ENCODE measurements at regions not wholly inside any gene's neighbourhood (a gene's known extent, or its start where the extent isn't known, plus 50 kb on each side); places are given as distances from the start of the nearest gene placed in this dataset.

DNA sequence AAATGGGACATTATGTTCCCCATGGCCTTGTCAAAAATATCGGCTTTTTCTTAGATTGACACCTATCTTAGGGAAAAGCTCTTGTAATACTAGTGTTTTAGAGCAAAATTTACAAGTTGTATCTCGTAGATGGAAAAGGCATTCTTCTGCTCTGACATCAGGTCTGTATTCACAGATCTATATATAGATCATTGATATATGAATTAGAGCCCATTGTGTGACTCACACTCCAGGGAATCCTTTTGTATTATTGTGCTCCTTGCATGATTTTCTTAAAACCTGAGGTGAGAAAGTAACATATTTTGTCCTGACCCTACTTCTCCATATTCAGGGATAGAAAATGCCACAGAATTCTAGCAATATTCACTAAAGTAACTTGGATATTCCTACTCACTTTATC lies 1160.8 kb upstream of the B3GALT2 start:
- Histone ChIP-seq H3K79me2 (ENCODE audit: insufficient read depth, low read length) (no peaks in the 10 kb centered on the region), H3F3A (ENCODE audit: low read depth) (no peaks in the 10 kb centered on the region), H3K4me3 (ENCODE audit: low read length, poor library complexity, severe bottlenecking) (no peak overlapping the region), H3K4me1 (ENCODE audit: insufficient read depth, low read length, poor library complexity, severe bottlenecking) (no peaks in the 10 kb centered on the region), H3K4me2 (ENCODE audit: low read depth, low read length, poor library complexity, severe bottlenecking) (no peak overlapping the region), H3K9me3 (ENCODE audit: insufficient read depth, low read depth, low read length) (no peaks in the 10 kb centered on the region), H4K20me1 (ENCODE audit: insufficient read depth, low read length, poor library complexity, severe bottlenecking) (no peaks in the 10 kb centered on the region), H3K27me3 (ENCODE audit: insufficient read depth, low read length, poor library complexity, severe bottlenecking) (no peaks in the 10 kb centered on the region), H3K9me2 (replicated peaks; ENCODE audit: low read depth, low read length) (no peaks in the 10 kb centered on the region), H3K36me3 (ENCODE audit: insufficient read depth, low read length) (no peaks in the 10 kb centered on the region), H2AFZ (ENCODE audit: low read length) (no peak overlapping the region), H3K9ac (ENCODE audit: low read depth, low read length, poor library complexity, severe bottlenecking) (no peak overlapping the region)
- TF ChIP-seq, protein P1, sequence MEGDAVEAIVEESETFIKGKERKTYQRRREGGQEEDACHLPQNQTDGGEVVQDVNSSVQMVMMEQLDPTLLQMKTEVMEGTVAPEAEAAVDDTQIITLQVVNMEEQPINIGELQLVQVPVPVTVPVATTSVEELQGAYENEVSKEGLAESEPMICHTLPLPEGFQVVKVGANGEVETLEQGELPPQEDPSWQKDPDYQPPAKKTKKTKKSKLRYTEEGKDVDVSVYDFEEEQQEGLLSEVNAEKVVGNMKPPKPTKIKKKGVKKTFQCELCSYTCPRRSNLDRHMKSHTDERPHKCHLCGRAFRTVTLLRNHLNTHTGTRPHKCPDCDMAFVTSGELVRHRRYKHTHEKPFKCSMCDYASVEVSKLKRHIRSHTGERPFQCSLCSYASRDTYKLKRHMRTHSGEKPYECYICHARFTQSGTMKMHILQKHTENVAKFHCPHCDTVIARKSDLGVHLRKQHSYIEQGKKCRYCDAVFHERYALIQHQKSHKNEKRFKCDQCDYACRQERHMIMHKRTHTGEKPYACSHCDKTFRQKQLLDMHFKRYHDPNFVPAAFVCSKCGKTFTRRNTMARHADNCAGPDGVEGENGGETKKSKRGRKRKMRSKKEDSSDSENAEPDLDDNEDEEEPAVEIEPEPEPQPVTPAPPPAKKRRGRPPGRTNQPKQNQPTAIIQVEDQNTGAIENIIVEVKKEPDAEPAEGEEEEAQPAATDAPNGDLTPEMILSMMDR (conservative IDR thresholded peaks at IDR 0.05; ENCODE audit: low read length) = no peak
- TF ChIP-seq EZH2phosphoT487 (IDR thresholded peaks at IDR 0.05; ENCODE audit: borderline replicate concordance) = no peak

GRCh38 chr1:194342484-194343262 lies 1156.3 kb upstream of the B3GALT2 start:
- no peak overlapping the region for H2AFZ ChIP-seq (ENCODE audit: low read length)
- no peaks in the 10 kb centered on the region for H4K20me1 ChIP-seq (ENCODE audit: insufficient read depth, low read length, poor library complexity, severe bottlenecking)
- no peaks in the 10 kb centered on the region for H3K9me3 ChIP-seq (ENCODE audit: insufficient read depth, low read depth, low read length)
- no peaks in the 10 kb centered on the region for H3K36me3 ChIP-seq (ENCODE audit: insufficient read depth, low read length)
- H3K9ac ChIP-seq (ENCODE audit: low read depth, low read length, poor library complexity, severe bottlenecking) = no peak overlapping the region
- no peaks in the 10 kb centered on the region for H3K27me3 ChIP-seq (ENCODE audit: insufficient read depth, low read length, poor library complexity, severe bottlenecking)
- no peak for TF ChIP-seq EZH2phosphoT487 (IDR thresholded peaks at IDR 0.05; ENCODE audit: borderline replicate concordance)
- TF ChIP-seq, protein P1 (conservative IDR thresholded peaks at IDR 0.05; ENCODE audit: low read length) = peak; percentile 45
- no peak overlapping the region for H3K4me3 ChIP-seq (ENCODE audit: low read length, poor library complexity, severe bottlenecking)
- H3F3A ChIP-seq (ENCODE audit: low read depth) = no peaks in the 10 kb centered on the region
- H3K4me1 ChIP-seq (ENCODE audit: insufficient read depth, low read length, poor library complexity, severe bottlenecking) = no peaks in the 10 kb centered on the region
- no peak overlapping the region for H3K4me2 ChIP-seq (ENCODE audit: low read depth, low read length, poor library complexity, severe bottlenecking)
- H3K79me2 ChIP-seq (ENCODE audit: insufficient read depth, low read length) = no peaks in the 10 kb centered on the region
- H3K9me2 ChIP-seq (replicated peaks; ENCODE audit: low read depth, low read length) = no peaks in the 10 kb centered on the region; the same call in 1 of the 2 replicates

GRCh38 chr1:194341587-194341986 lies 1155.2 kb upstream of the B3GALT2 start:
- Histone ChIP-seq H3K9me2 (replicated peaks; ENCODE audit: low read depth, low read length) (no peaks in the 10 kb centered on the region; the same call in 1 of the 2 replicates), H3F3A (ENCODE audit: low read depth) (no peaks in the 10 kb centered on the region), H3K4me3 (ENCODE audit: low read length, poor library complexity, severe bottlenecking) (no peak overlapping the region), H2AFZ (ENCODE audit: low read length) (no peak overlapping the region), H4K20me1 (ENCODE audit: insufficient read depth, low read length, poor library complexity, severe bottlenecking) (no peaks in the 10 kb centered on the region), H3K4me1 (ENCODE audit: insufficient read depth, low read length, poor library complexity, severe bottlenecking) (no peaks in the 10 kb centered on the region), H3K27me3 (ENCODE audit: insufficient read depth, low read length, poor library complexity, severe bottlenecking) (no peaks in the 10 kb centered on the region), H3K36me3 (ENCODE audit: insufficient read depth, low read length) (no peaks in the 10 kb centered on the region), H3K4me2 (ENCODE audit: low read depth, low read length, poor library complexity, severe bottlenecking) (no peak overlapping the region), H3K9ac (ENCODE audit: low read depth, low read length, poor library complexity, severe bottlenecking) (no peak overlapping the region), H3K9me3 (ENCODE audit: insufficient read depth, low read depth, low read length) (no peaks in the 10 kb centered on the region), H3K79me2 (ENCODE audit: insufficient read depth, low read length) (no peaks in the 10 kb centered on the region)
- TF ChIP-seq EZH2phosphoT487 (IDR thresholded peaks at IDR 0.05; ENCODE audit: borderline replicate concordance) = no peak
- TF ChIP-seq, protein P1 (conservative IDR thresholded peaks at IDR 0.05; ENCODE audit: low read length) = no peak

Data from Loucy (cell line).